Caco-2 (cell line): ENCODE measurements at regions not wholly inside any gene's neighbourhood (a gene's known extent, or its start where the extent isn't known, plus 50 kb on each side); places are given as distances from the start of the nearest gene placed in this dataset.

Experiments used
- BruUV-seq: library from RNA; stranded (reverse); fragments of 400-500 nt; replicated peaks from 2 replicates; lab custom pipeline; 2021; lab: Mats Ljungman, UMichigan
- CTCF ChIA-PET: fragments of 300-600 bp; sonication (Branson Sonifier 250); formaldehyde crosslinking; loops from one replicate; lab custom pipeline; 2022; ENCODE audit warnings: antibody characterized with exemption; lab: Charles Lee
- POLR2A ChIA-PET: fragments of 300-600 bp; sonication (Branson Sonifier 250); formaldehyde crosslinking; loops from one replicate; lab custom pipeline; 2022; ENCODE audit warnings: antibody characterized with exemption; lab: Charles Lee
- DNase-seq, 2 experiments: peaks; one replicate each; pipeline versions ENCODE4 v3.0.0 to v3.0.0-alpha.2; 2020 to 2022
- H3K27me3 ChIP-seq: replicated peaks from 2 replicates; pipeline ENCODE4 v1.6.0; 2011; ENCODE audit warnings: low read length; ENCODE audit not compliant: control insufficient read depth, insufficient read depth
- H3K36me3 ChIP-seq: 2 replicates; pipeline ENCODE4 v1.5.1; 2011; ENCODE audit warnings: low read length; ENCODE audit not compliant: control insufficient read depth, insufficient read depth
- H3K4me1 ChIP-seq: fragments of 250-450 bp; sonication (Bioruptor Pico); 2 replicates; pipeline ENCODE4 v1.5.1; 2020; ENCODE audit warnings: mild to moderate bottlenecking
- H3K4me3 ChIP-seq: 2 replicates; pipeline ENCODE4 v1.5.1; 2011; ENCODE audit warnings: low read depth, mild to moderate bottlenecking, control low read depth, low read length
- H3K9me3 ChIP-seq: fragments of 250-450 bp; sonication (Bioruptor Pico); 2 replicates; pipeline ENCODE4 v1.5.1; 2020; ENCODE audit warnings: mild to moderate bottlenecking, moderate library complexity
- H3K27ac Mint-ChIP-seq: one replicate; pipeline ENCODE4 v1.8.0; 2022; ENCODE audit warnings: mixed read lengths; ENCODE audit not compliant: unreplicated experiment
- H3K27me3 Mint-ChIP-seq: one replicate; pipeline ENCODE4 v1.8.0; 2022; ENCODE audit warnings: mixed read lengths; ENCODE audit not compliant: insufficient read depth, unreplicated experiment
- H3K36me3 Mint-ChIP-seq: one replicate; pipeline ENCODE4 v1.8.0; 2022; ENCODE audit warnings: mild to moderate bottlenecking, mixed read lengths; ENCODE audit not compliant: insufficient read depth, unreplicated experiment
- H3K4me1 Mint-ChIP-seq: one replicate; pipeline ENCODE4 v1.8.0; 2022; ENCODE audit warnings: low read depth, mixed read lengths; ENCODE audit not compliant: unreplicated experiment
- H3K4me3 Mint-ChIP-seq: one replicate; pipeline ENCODE4 v1.8.0; 2022; ENCODE audit warnings: mild to moderate bottlenecking, moderate library complexity, mixed read lengths; ENCODE audit not compliant: unreplicated experiment
- H3K9me3 Mint-ChIP-seq: one replicate; pipeline ENCODE4 v1.8.0; 2022; ENCODE audit warnings: mixed read lengths; ENCODE audit not compliant: unreplicated experiment
- CTCF ChIP-seq, 2 experiments: fragments of 200-600 bp in 1 of 2; IDR thresholded peaks; 1 replicate in 1 of 2; 2 replicates in 1 of 2; pipeline versions ENCODE4 v1.5.1 to v1.8.0; 2011 to 2022; ENCODE audit warnings: antibody characterized with exemption in 1 of 2, control low read depth in 1 of 2, inconsistent platforms in 1 of 2, low read depth in 1 of 2, low read length in 1 of 2, mild to moderate bottlenecking in 1 of 2, moderate library complexity in 1 of 2; ENCODE audit not compliant: insufficient read depth in 1 of 2, severe bottlenecking in 1 of 2, unreplicated experiment in 1 of 2
- intact Hi-C: fragments of 100-400 bp; cut with micrococcal nuclease; formaldehyde crosslinking; loops from one replicate; pipeline ENCODE4 v1.10.0; 2022; ENCODE audit not compliant: unreplicated experiment

GRCh38 chr7:19203686-19204085 is 58.5 kb upstream of the FERD3L start:
- ChIA-PET CTCF (no interaction called here), POLR2A (no interaction called here)
- H3K9me3 ChIP-seq = no peaks in the 10 kb centered on the region
- intact Hi-C loops = no loop called here
- H3K27me3 ChIP-seq = no peaks in the 10 kb centered on the region
- TF ChIP-seq CTCF (IDR thresholded peaks at IDR 0.05; ENCODE audit: insufficient read depth in 1 of 2, low read depth in 1 of 2, low read length in 1 of 2, severe bottlenecking in 1 of 2, unreplicated experiment in 1 of 2) = no peak
- H3K4me3 ChIP-seq = no peak overlapping the region
- H3K36me3 ChIP-seq = no peaks in the 10 kb centered on the region
- H3K4me1 ChIP-seq = no peaks in the 10 kb centered on the region
- no peak for DNase-seq
- Mint-ChIP-seq H3K27ac (no peak overlapping the region), H3K36me3 (no peaks in the 10 kb centered on the region), H3K27me3 (peaks cover 6% of the 10 kb centered on the region), H3K9me3 (no peaks in the 10 kb centered on the region), H3K4me1 (no peaks in the 10 kb centered on the region), H3K4me3 (no peak overlapping the region)
- BruUV-seq = no TSS peak

- no peaks in the 10 kb centered on the region for H3K4me1 Mint-ChIP-seq
- no peak for DNase-seq
- Histone ChIP-seq H3K27me3 (no peaks in the 10 kb centered on the region), H3K9me3 (no peaks in the 10 kb centered on the region), H3K4me1 (no peaks in the 10 kb centered on the region), H3K36me3 (no peaks in the 10 kb centered on the region), H3K4me3 (no peak overlapping the region)
- no peaks in the 10 kb centered on the region for H3K9me3 Mint-ChIP-seq
- TF ChIP-seq CTCF (IDR thresholded peaks at IDR 0.05; ENCODE audit: insufficient read depth in 1 of 2, low read depth in 1 of 2, low read length in 1 of 2, severe bottlenecking in 1 of 2, unreplicated experiment in 1 of 2) = no peak
- H3K27me3 Mint-ChIP-seq = peaks cover 6% of the 10 kb centered on the region
- H3K27ac Mint-ChIP-seq = no peak overlapping the region
- no peaks in the 10 kb centered on the region for H3K36me3 Mint-ChIP-seq
- BruUV-seq = no TSS peak
- no peak overlapping the region for H3K4me3 Mint-ChIP-seq
- ChIA-PET POLR2A (no interaction called here), CTCF (no interaction called here)
- intact Hi-C loops = no loop called here
Measured at GRCh38 chr7:19202599-19202998, 57.4 kb upstream of the FERD3L start.
